Small intestine (tissue), 7 donors: ENCODE measurements at regions not wholly inside any gene's neighbourhood (a gene's known extent, or its start where the extent isn't known, plus 50 kb on each side); places are given as distances from the start of the nearest gene placed in this dataset.
A peak's percentile ranks its signal among the peaks of the same experiment; 100 is the strongest.

Experiments used
- DNase-seq, 2 donors: peaks; one replicate each; pipeline versions ENCODE4 v3.0.0 to v3.0.0-alpha.2; 2013
- FAIRE-seq: peaks from 2 replicates; lab custom pipeline; 2012; peaks lifted over from hg19 to GRCh38; lab: Jason Lieb, UNC
- H3K27ac ChIP-seq, 3 donors: one replicate each; pipeline ENCODE4 v1.5.1; 2013; ENCODE audit warnings: low read length in 2 of 3, mild to moderate bottlenecking in 2 of 3, control low read depth in 1 of 3, inconsistent platforms in 1 of 3, low read depth in 1 of 3, moderate library complexity in 1 of 3
- H3K27me3 ChIP-seq, 3 donors: one replicate each; pipeline ENCODE4 v1.6.1; 2013; ENCODE audit warnings: low read length in 3 of 3, inconsistent platforms in 1 of 3; ENCODE audit not compliant: control insufficient read depth in 3 of 3, insufficient read depth in 3 of 3
- H3K36me3 ChIP-seq, 3 donors: one replicate each; pipeline ENCODE4 v1.6.1; 2013; ENCODE audit warnings: low read length in 3 of 3, inconsistent platforms in 1 of 3, low read depth in 1 of 3, mild to moderate bottlenecking in 1 of 3, moderate library complexity in 1 of 3; ENCODE audit not compliant: control insufficient read depth in 3 of 3, insufficient read depth in 2 of 3
- H3K4me1 ChIP-seq, 3 donors: one replicate each; pipeline ENCODE4 v1.6.1; 2013; ENCODE audit warnings: low read length in 2 of 3, inconsistent platforms in 1 of 3, low read depth in 1 of 3, mild to moderate bottlenecking in 1 of 3, moderate library complexity in 1 of 3; ENCODE audit not compliant: control insufficient read depth in 3 of 3, insufficient read depth in 2 of 3
- H3K4me3 ChIP-seq, 3 donors: one replicate each; pipeline ENCODE4 v1.5.1; 2013; ENCODE audit warnings: low read length in 3 of 3, control low read depth in 1 of 3, inconsistent platforms in 1 of 3, low read depth in 1 of 3, mild to moderate bottlenecking in 1 of 3, moderate library complexity in 1 of 3
- H3K9me3 ChIP-seq, 2 donors: one replicate each; pipeline ENCODE4 v1.6.1; 2013; ENCODE audit warnings: low read depth in 1 of 2, low read length in 1 of 2; ENCODE audit not compliant: control insufficient read depth in 2 of 2, insufficient read depth in 1 of 2
- WGBS, 3 donors: extraction: QIAGEN DNeasy Blood & Tissue Kit; methylation state at CpG; one replicate each; pipeline ENCODE4 v1.1.7; 2013; 5-methylcytosine and 5-hydroxymethylcytosine counted together
- donor health status: healthy with polysubstance abuse.
- donor health status: control.
- donor health status: control.
- donor health status: Bipolar disorder and iron deficiency.
- donor health status: healthy.

- 14 to 56% (median 38%) methylated on average over 9 of the region's 9 CpGs for WGBS, 3 donors
- no peak overlapping the region for H3K27ac ChIP-seq
- DNase-seq (peak; percentile 36 to 69), FAIRE-seq (no peak)
- H3K4me3 ChIP-seq, result no peak overlapping the region
- no peaks in the 10 kb centered on the region for H3K36me3 ChIP-seq
- H3K9me3 ChIP-seq, result no peaks in the 10 kb centered on the region
- no peaks in the 10 kb centered on the region for H3K27me3 ChIP-seq
- peaks cover 0 to 31% (median 0%) of the 10 kb centered on the region in 3 donors for H3K4me1 ChIP-seq
These were observed 164.6 kb downstream of the PLPP3 start for GRCh38 chr1:56414728-56415224.

- WGBS, 3 donors, result 43 to 67% (median 53%) methylated on average over 7 of the region's 7 CpGs
- Histone ChIP-seq H3K4me3 (no peak overlapping the region), H3K9me3 (no peaks in the 10 kb centered on the region), H3K27ac (no peak overlapping the region), H3K27me3 (no peaks in the 10 kb centered on the region), H3K4me1 (peaks cover 0 to 34% (median 0%) of the 10 kb centered on the region in 3 donors), H3K36me3 (no peaks in the 10 kb centered on the region)
- DNase-seq (no peak), FAIRE-seq (no peak)
These were observed 165.6 kb downstream of the PLPP3 start for GRCh38 chr1:56413671-56414199.

- 74 to 90% (median 79%) methylated on average over 13 of the region's 13 CpGs for WGBS, 3 donors
- FAIRE-seq, result no peak
- peak overlapping the region in 1 of 3 donors; percentile 33 for H3K27ac ChIP-seq
These were observed 167.7 kb downstream of the PLPP3 start for GRCh38 chr1:56411484-56412180.

GRCh38 chr1:56411021-56411420 lies 168.3 kb downstream of the PLPP3 start:
- DNase-seq (peak in 1 of 2 donors; percentile 18), FAIRE-seq (no peak)
- H3K9me3 ChIP-seq, result no peaks in the 10 kb centered on the region
- no peaks in the 10 kb centered on the region for H3K36me3 ChIP-seq
- H3K4me1 ChIP-seq, result peaks cover 0 to 16% (median 0%) of the 10 kb centered on the region in 3 donors
- H3K27me3 ChIP-seq, result no peaks in the 10 kb centered on the region
- no peak overlapping the region for H3K4me3 ChIP-seq
- H3K27ac ChIP-seq, result peak overlapping the region in 1 of 3 donors; percentile 33
- 42 to 82% (median 64%) methylated on average over 2 of the region's 2 CpGs for WGBS, 3 donors

More at GRCh38 chr1:56411484-56412180, 167.7 kb downstream of the PLPP3 start:
- Histone ChIP-seq H3K4me1 (peaks cover 0 to 21% (median 0%) of the 10 kb centered on the region in 3 donors), H3K9me3 (no peaks in the 10 kb centered on the region), H3K4me3 (no peak overlapping the region), H3K36me3 (no peaks in the 10 kb centered on the region), H3K27me3 (no peaks in the 10 kb centered on the region)
- DNase-seq, result no peak

GRCh38 chr1:56410405-56410804 lies 169.0 kb downstream of the PLPP3 start:
- Histone ChIP-seq H3K36me3 (no peaks in the 10 kb centered on the region), H3K4me3 (no peak overlapping the region), H3K27ac (no peak overlapping the region), H3K9me3 (no peaks in the 10 kb centered on the region), H3K4me1 (peaks cover 0 to 11% (median 0%) of the 10 kb centered on the region in 3 donors), H3K27me3 (no peaks in the 10 kb centered on the region)
- no peak for DNase-seq
- FAIRE-seq, result no peak
- WGBS, 3 donors, result 76 to 88% (median 86%) methylated on average over 3 of the region's 3 CpGs

- H3K4me1 ChIP-seq, result peaks cover 0 to 3% (median 0%) of the 10 kb centered on the region in 3 donors
- DNase-seq (peak; percentile 75), FAIRE-seq (no peak)
- 14 to 64% (median 39%) methylated on average over 8 of the region's 8 CpGs for WGBS, 3 donors
- no peak overlapping the region for H3K27ac ChIP-seq
- H3K9me3 ChIP-seq, result no peaks in the 10 kb centered on the region
- H3K4me3 ChIP-seq, result no peak overlapping the region
- H3K36me3 ChIP-seq, result no peaks in the 10 kb centered on the region
- H3K27me3 ChIP-seq, result no peaks in the 10 kb centered on the region
These were observed 170.2 kb downstream of the PLPP3 start for GRCh38 chr1:56409112-56409691.

GRCh38 chr1:56406821-56407220 lies 172.5 kb downstream of the PLPP3 start:
- WGBS, 3 donors, result 76 to 94% (median 94%) methylated on average over 2 of the region's 2 CpGs
- FAIRE-seq (no peak), DNase-seq (no peak)
- no peaks in the 10 kb centered on the region for H3K9me3 ChIP-seq
- H3K36me3 ChIP-seq, result no peaks in the 10 kb centered on the region
- H3K4me1 ChIP-seq, result peaks cover 0 to 3% (median 0%) of the 10 kb centered on the region in 3 donors
- H3K4me3 ChIP-seq, result no peak overlapping the region
- H3K27ac ChIP-seq, result no peak overlapping the region
- H3K27me3 ChIP-seq, result no peaks in the 10 kb centered on the region

GRCh38 chr1:56404561-56405030 lies 174.8 kb downstream of the PLPP3 start:
- 56 to 85% (median 83%) methylated on average over 7 of the region's 7 CpGs for WGBS, 3 donors
- H3K9me3 ChIP-seq, result peaks cover 0 to 6% of the 10 kb centered on the region in 2 donors
- no peak overlapping the region for H3K27ac ChIP-seq
- H3K27me3 ChIP-seq, result no peaks in the 10 kb centered on the region
- FAIRE-seq, result no peak
- no peak overlapping the region for H3K4me3 ChIP-seq
- no peaks in the 10 kb centered on the region for H3K36me3 ChIP-seq
- no peak for DNase-seq
- peaks cover 0 to 3% (median 0%) of the 10 kb centered on the region in 3 donors for H3K4me1 ChIP-seq
